H1 (cell line): ENCODE measurements at regions not wholly inside any gene's neighbourhood (a gene's known extent, or its start where the extent isn't known, plus 50 kb on each side); places are given as distances from the start of the nearest gene placed in this dataset.

Experiments
- CTCF ChIA-PET: fragments of 300-600 bp; sonication (Branson Sonifier 250); formaldehyde crosslinking; loops from one replicate; lab custom pipeline; 2021; ENCODE audit not compliant: partially characterized antibody; lab: Charles Lee
- POLR2A ChIA-PET: fragments of 300-600 bp; sonication (Branson Sonifier 250); formaldehyde crosslinking; loops from one replicate; lab custom pipeline; 2021; ENCODE audit warnings: inconsistent platforms; ENCODE audit not compliant: partially characterized antibody; lab: Charles Lee
- DNase-seq, 2 experiments: peaks; one replicate each; pipeline versions ENCODE4 v3.0.0 to v3.0.0-alpha.2; 2010 to 2022; ENCODE audit warnings: low spot score in 2 of 2, low read depth in 1 of 2, mixed read lengths in 1 of 2
- FAIRE-seq: peaks from 2 replicates; lab custom pipeline; 2011; peaks lifted over from hg19 to GRCh38; lab: Jason Lieb, UNC
- H2AFZ ChIP-seq: 2 replicates; pipeline ENCODE4 v1.8.1; 2012; ENCODE audit warnings: low read length, inconsistent platforms
- H2AK5ac ChIP-seq: 2 replicates; pipeline ENCODE4 v1.6.1; 2013; ENCODE audit warnings: low read depth, low read length
- H2BK120ac ChIP-seq: replicated peaks from 2 replicates; pipeline ENCODE3; 2013; ENCODE audit warnings: low read depth, low read length, inconsistent platforms
- H2BK12ac ChIP-seq: 2 replicates; pipeline ENCODE4 v1.6.1; 2013; ENCODE audit warnings: low read depth, low read length
- H2BK15ac ChIP-seq: 2 replicates; pipeline ENCODE4 v1.6.1; 2013; ENCODE audit warnings: low read length
- H2BK20ac ChIP-seq: 2 replicates; pipeline ENCODE4 v1.6.1; 2013; ENCODE audit warnings: low read length
- H2BK5ac ChIP-seq: 2 replicates; pipeline ENCODE4 v1.6.1; 2013; ENCODE audit warnings: low read depth, low read length
- H3K14ac ChIP-seq: 2 replicates; pipeline ENCODE4 v1.6.1; 2013; ENCODE audit warnings: inconsistent platforms; ENCODE audit not compliant: insufficient read length
- H3K18ac ChIP-seq: 2 replicates; pipeline ENCODE4 v1.6.1; 2013; ENCODE audit warnings: low read length; ENCODE audit errors: extremely low read depth
- H3K23ac ChIP-seq: 2 replicates; pipeline ENCODE4 v1.6.1; 2013; ENCODE audit warnings: inconsistent platforms; ENCODE audit not compliant: insufficient read length
- H3K23me2 ChIP-seq: 2 replicates; pipeline ENCODE4 v1.6.1; 2013; ENCODE audit warnings: low read depth, low read length
- H3K27ac ChIP-seq: 2 replicates; pipeline ENCODE4 v1.6.1; 2011; ENCODE audit warnings: low read depth, low read length, inconsistent platforms
- H3K27me3 ChIP-seq, 4 experiments: replicated peaks in 1 of 4; 1 replicate in 1 of 4; 2 replicates in 3 of 4; pipeline versions ENCODE4 v1.6.1 to v1.8.1; 2011 to 2013; ENCODE audit warnings: low read length in 3 of 4, mild to moderate bottlenecking in 3 of 4, inconsistent platforms in 2 of 4, mixed read lengths in 2 of 4, moderate library complexity in 1 of 4; ENCODE audit not compliant: control insufficient read depth in 3 of 4, insufficient read depth in 3 of 4; ENCODE audit errors: extremely low read depth in 1 of 4
- H3K36me3 ChIP-seq, 4 experiments: 2 replicates each; pipeline versions ENCODE4 v1.6.1 to v1.8.1; 2011 to 2013; ENCODE audit warnings: mild to moderate bottlenecking in 4 of 4, low read length in 3 of 4, moderate library complexity in 2 of 4, control low read depth in 1 of 4, inconsistent platforms in 1 of 4; ENCODE audit not compliant: insufficient read depth in 4 of 4, control insufficient read depth in 2 of 4
- H3K4ac ChIP-seq: replicated peaks from 2 replicates; pipeline ENCODE3; 2013; ENCODE audit warnings: low read length, low read depth, mixed read lengths, inconsistent platforms; ENCODE audit not compliant: insufficient read length
- H3K4me1 ChIP-seq, 4 experiments: replicated peaks in 1 of 4; 1 replicate in 1 of 4; 2 replicates in 3 of 4; pipeline versions ENCODE4 v1.6.1 to v1.8.1; 2011 to 2013; ENCODE audit warnings: low read length in 3 of 4, inconsistent platforms in 2 of 4, mixed read lengths in 1 of 4; ENCODE audit not compliant: insufficient read depth in 4 of 4, control insufficient read depth in 3 of 4
- H3K4me2 ChIP-seq, 2 experiments: 2 replicates each; pipeline versions ENCODE4 v1.6.1 to v1.8.1; 2011 to 2013; ENCODE audit warnings: low read depth in 2 of 2, low read length in 2 of 2, control low read depth in 1 of 2, inconsistent platforms in 1 of 2, mild to moderate bottlenecking in 1 of 2; ENCODE audit not compliant: insufficient read depth in 1 of 2
- H3K4me3 ChIP-seq, 4 experiments: fragments of 200-600, 300-600 bp in 1 of 4; sonication (generic), shearing (Covaris generic), sonication (Bioruptor Twin) in 1 of 4; 2 replicates each; pipeline versions ENCODE4 v1.5.1 to v1.8.1; 2011 to 2016; ENCODE audit warnings: low read length in 4 of 4, low read depth in 3 of 4, control low read depth in 2 of 4, inconsistent platforms in 2 of 4, mild to moderate bottlenecking in 2 of 4, mixed read lengths in 1 of 4, moderate library complexity in 1 of 4; ENCODE audit not compliant: insufficient read depth in 2 of 4; ENCODE audit errors: extremely low read depth in 1 of 4
- H3K56ac ChIP-seq: replicated peaks from 2 replicates; pipeline ENCODE3; 2013; ENCODE audit warnings: low read depth, mild to moderate bottlenecking, mixed read lengths, low read length, inconsistent platforms; ENCODE audit not compliant: insufficient read length
- H3K79me1 ChIP-seq: 2 replicates; pipeline ENCODE4 v1.6.1; 2013; ENCODE audit warnings: low read depth, low read length, control low read depth
- H3K79me2 ChIP-seq, 2 experiments: 2 replicates each; pipeline versions ENCODE4 v1.6.1 to v1.8.1; 2012 to 2013; ENCODE audit warnings: low read length in 2 of 2, mild to moderate bottlenecking in 2 of 2, inconsistent platforms in 1 of 2; ENCODE audit not compliant: insufficient read depth in 2 of 2, control insufficient read depth in 1 of 2
- H3K9ac ChIP-seq, 4 experiments: replicated peaks in 1 of 4; 1 replicate in 1 of 4; 2 replicates in 3 of 4; pipeline versions ENCODE4 v1.6.1 to v1.8.1; 2011 to 2013; ENCODE audit warnings: low read depth in 3 of 4, low read length in 3 of 4, control low read depth in 2 of 4, mild to moderate bottlenecking in 2 of 4, moderate library complexity in 2 of 4, inconsistent platforms in 1 of 4; ENCODE audit errors: extremely low read depth in 1 of 4
- H3K9me3 ChIP-seq, 2 experiments: 2 replicates each; pipeline versions ENCODE4 v1.6.1 to v1.8.1; 2012 to 2013; ENCODE audit warnings: mild to moderate bottlenecking in 2 of 2, moderate library complexity in 2 of 2, control low read depth in 1 of 2, inconsistent platforms in 1 of 2, low read depth in 1 of 2, low read length in 1 of 2, mixed read lengths in 1 of 2; ENCODE audit not compliant: insufficient read depth in 2 of 2
- H4K20me1 ChIP-seq, 2 experiments: replicated peaks in 1 of 2; 2 replicates each; pipeline versions ENCODE3 to v1.8.1; 2011 to 2013; ENCODE audit warnings: inconsistent platforms in 2 of 2, low read length in 2 of 2, mild to moderate bottlenecking in 1 of 2; ENCODE audit not compliant: insufficient read depth in 2 of 2, control insufficient read depth in 1 of 2
- H4K5ac ChIP-seq: 2 replicates; pipeline ENCODE4 v1.6.1; 2013; ENCODE audit warnings: low read length, low read depth, mixed read lengths, inconsistent platforms; ENCODE audit not compliant: insufficient read length
- H4K8ac ChIP-seq: 2 replicates; pipeline ENCODE4 v1.8.0; 2013; ENCODE audit warnings: mild to moderate bottlenecking, moderate library complexity, low read length, inconsistent platforms; ENCODE audit not compliant: insufficient read depth; ENCODE audit errors: extremely low read depth
- H4K91ac ChIP-seq: replicated peaks from 2 replicates; pipeline ENCODE3; 2013; ENCODE audit warnings: low read length, mixed read lengths, inconsistent platforms; ENCODE audit not compliant: insufficient read length
- ATF3 ChIP-seq: IDR thresholded peaks from 2 replicates; pipeline ENCODE4 v1.6.1; 2011; ENCODE audit warnings: low read depth, mild to moderate bottlenecking, low read length; ENCODE audit not compliant: insufficient read depth
- BACH1 ChIP-seq: IDR thresholded peaks from 2 replicates; pipeline ENCODE4 v1.6.1; 2012; ENCODE audit warnings: low read length, improper control_type of control experiment
- CBX8 ChIP-seq: fragments of 300-800, 300-1000 bp; sonication (generic); IDR thresholded peaks from 2 replicates; pipeline ENCODE4 v1.7.1; 2016; ENCODE audit warnings: low read depth, low read length, borderline replicate concordance
- CHD1 ChIP-seq: IDR thresholded peaks from 2 replicates; pipeline ENCODE4 v1.6.1; 2012; ENCODE audit warnings: low read depth, low read length, improper control_type of control experiment
- GABPA ChIP-seq: IDR thresholded peaks from 2 replicates; pipeline ENCODE4 v1.6.1; 2011; ENCODE audit warnings: mild to moderate bottlenecking, low read length, moderate library complexity, borderline replicate concordance; ENCODE audit not compliant: insufficient read depth
- GTF2F1 ChIP-seq: IDR thresholded peaks from 2 replicates; pipeline ENCODE4 v1.6.1; 2012; ENCODE audit warnings: low read depth, low read length, improper control_type of control experiment, borderline replicate concordance
- KDM1A ChIP-seq: fragments of 200-600, 300-600 bp; sonication (generic); IDR thresholded peaks from 2 replicates; pipeline ENCODE4 v1.7.1; 2016; ENCODE audit warnings: mild to moderate bottlenecking, low read length, borderline replicate concordance
- NRF1 ChIP-seq: IDR thresholded peaks from 2 replicates; pipeline ENCODE4 v1.6.1; 2011; ENCODE audit warnings: mild to moderate bottlenecking, low read depth, low read length, improper control_type of control experiment
- PHF8 ChIP-seq: fragments of 200-600 bp; sonication (generic); conservative IDR thresholded peaks from 2 replicates; pipeline ENCODE4 v1.7.1; 2012; ENCODE audit warnings: low read depth, mild to moderate bottlenecking, inconsistent platforms, low read length, moderate library complexity
- RAD21 ChIP-seq, 2 experiments: IDR thresholded peaks in 1 of 2; conservative IDR thresholded peaks in 1 of 2; 2 replicates each; pipeline ENCODE4 v1.6.1; 2011; ENCODE audit warnings: low read depth in 2 of 2, low read length in 2 of 2, improper control_type of control experiment in 1 of 2, inconsistent platforms in 1 of 2, mild to moderate bottlenecking in 1 of 2, moderate library complexity in 1 of 2
- RNF2 ChIP-seq: fragments of 200-900, 300-1000 bp; sonication (generic); IDR thresholded peaks from 2 replicates; pipeline ENCODE4 v1.7.1; 2016; ENCODE audit warnings: borderline replicate concordance, low read depth, mild to moderate bottlenecking, antibody characterized with exemption, low read length; ENCODE audit not compliant: poor library complexity, severe bottlenecking; ENCODE audit errors: missing control alignments
- SIX5 ChIP-seq: IDR thresholded peaks from 2 replicates; pipeline ENCODE4 v1.6.1; 2011; ENCODE audit warnings: mild to moderate bottlenecking, low read depth, low read length
- SUZ12 ChIP-seq: fragments of 200-600 bp; sonication (generic); IDR thresholded peaks from 2 replicates; pipeline ENCODE4 v1.6.1; 2012; ENCODE audit warnings: mild to moderate bottlenecking, inconsistent platforms, low read length, moderate library complexity, mixed read lengths
- TBP ChIP-seq: IDR thresholded peaks from 2 replicates; pipeline ENCODE4 v1.6.1; 2011; ENCODE audit warnings: low read depth, low read length, improper control_type of control experiment
- WGBS, 2 experiments: shearing (Covaris generic) in 1 of 2; methylation state at CpG; one replicate each; pipeline versions ENCODE4 v1.1.6 to v1.1.7; 2013 to 2015; ENCODE audit warnings: low lambda C conversion rate in 2 of 2, mixed read lengths in 2 of 2, inconsistent platforms in 1 of 2, low coverage in 1 of 2, missing lambda C conversion rate in 1 of 2; ENCODE audit not compliant: insufficient replicate concordance in 2 of 2, insufficient coverage in 1 of 2, insufficient read length in 1 of 2; ENCODE audit errors: extremely low coverage in 1 of 2, missing lambda C conversion rate in 1 of 2; 5-methylcytosine and 5-hydroxymethylcytosine counted together

- ChIA-PET POLR2A (no interaction called here), CTCF (interaction anchor here (2.0 kb wide), 1 partner anchor 67 kb away, joined by 4 read pairs; no protein-coding TSS in a partner anchor)
- no peak overlapping the region for H3K23ac ChIP-seq
- H3K36me3 ChIP-seq, result no peaks in the 10 kb centered on the region
- FAIRE-seq, result no peak
- no peaks in the 10 kb centered on the region for H3K79me2 ChIP-seq
- H3K4me1 ChIP-seq, result no peaks in the 10 kb centered on the region
- H2BK12ac ChIP-seq, result no peak overlapping the region
- no peaks in the 10 kb centered on the region; a peak in 1 of 7 replicates for H3K27me3 ChIP-seq
- H2AFZ ChIP-seq, result 0 out of 2 replicates have a peak overlapping the region, but pooled peaks have one; percentile 8
- TF ChIP-seq SUZ12 (no peak), KDM1A (no peak), GABPA (no peak), TBP (no peak), ATF3 (no peak), PHF8 (no peak), CHD1 (no peak), BACH1 (no peak), GTF2F1 (no peak), RAD21 (IDR thresholded peaks at IDR 0.05 in 1 of 2, conservative IDR thresholded peaks at IDR 0.05 in 1 of 2; ENCODE audit: low read depth in 2 of 2, low read length in 2 of 2) (no peak), CBX8 (no peak), SIX5 (no peak), NRF1 (no peak), RNF2 (no peak)
- TF ChIP-seq, all 59 proteins: peak for 0
- no peak overlapping the region for H2BK20ac ChIP-seq
- no peak overlapping the region for H3K4ac ChIP-seq
- H4K8ac ChIP-seq, result no peak overlapping the region
- no peak overlapping the region for H2BK5ac ChIP-seq
- H4K91ac ChIP-seq, result no peak overlapping the region
- no peaks in the 10 kb centered on the region for H3K23me2 ChIP-seq
- H3K4me3 ChIP-seq, result no peak overlapping the region
- WGBS, 2 experiments, result 75% methylated on average over 3 of the region's 3 CpGs; no CpG with 5 or more reads in 1 of the 2 experiments
- H3K4me2 ChIP-seq, result no peak overlapping the region
- H3K18ac ChIP-seq, result no peak overlapping the region
- no peak overlapping the region for H3K14ac ChIP-seq
- H3K9ac ChIP-seq, result no peak overlapping the region
- H4K20me1 ChIP-seq, result no peaks in the 10 kb centered on the region
- no peak overlapping the region for H2AK5ac ChIP-seq
- H4K5ac ChIP-seq, result no peak overlapping the region
- H3K9me3 ChIP-seq, result no peaks in the 10 kb centered on the region
- no peaks in the 10 kb centered on the region for H3K79me1 ChIP-seq
- no peak overlapping the region for H2BK15ac ChIP-seq
- no peak for DNase-seq
- H2BK120ac ChIP-seq, result no peak overlapping the region
- H3K27ac ChIP-seq, result no peak overlapping the region
- H3K56ac ChIP-seq, result no peak overlapping the region
These were observed 954.1 kb downstream of the UQCRFS1 start for GRCh38 chr19:28258829-28259228.
